Panc1 (cell line): ENCODE measurements at regions not wholly inside any gene's neighbourhood (a gene's known extent, or its start where the extent isn't known, plus 50 kb on each side); places are given as distances from the start of the nearest gene placed in this dataset.

ENCODE experiments used
- ATAC-seq: fragments of 200-7000 bp; cut with Tn5 transposase; 2 replicates; pipeline ENCODE4 v1.9.1; 2020; ENCODE audit warnings: mild to moderate bottlenecking, moderate library complexity
- BruUV-seq: library from RNA; stranded (reverse); fragments of 400-500 nt; replicated peaks from 2 replicates; lab custom pipeline; 2021; lab: Mats Ljungman, UMichigan
- CTCF ChIA-PET: fragments of 300-600 bp; sonication (Branson Sonifier 250); formaldehyde crosslinking; loops from one replicate; lab custom pipeline; 2022; ENCODE audit warnings: antibody characterized with exemption; lab: Charles Lee
- POLR2A ChIA-PET: fragments of 300-600 bp; sonication (Branson Sonifier 250); formaldehyde crosslinking; loops from one replicate; lab custom pipeline; 2022; ENCODE audit warnings: antibody characterized with exemption; lab: Charles Lee
- DNase-seq: peaks from one replicate; pipeline ENCODE4 v3.0.0-alpha.2; 2010; ENCODE audit warnings: low read depth, low spot score
- H3K27ac ChIP-seq: 2 replicates; pipeline ENCODE4 v1.5.1; 2011; ENCODE audit warnings: mild to moderate bottlenecking, low read length, inconsistent platforms
- H3K27me3 ChIP-seq: fragments of 200-500 bp; sonication (Bioruptor generic); 2 replicates; pipeline ENCODE4 v1.6.0; 2014; ENCODE audit warnings: low read length, inconsistent platforms; ENCODE audit not compliant: control insufficient read depth, insufficient read depth
- H3K36me3 ChIP-seq: fragments of 200-500 bp; sonication (Bioruptor generic); 2 replicates; pipeline ENCODE4 v1.5.1; 2014; ENCODE audit warnings: inconsistent platforms, mild to moderate bottlenecking, low read length, moderate library complexity; ENCODE audit not compliant: control insufficient read depth, insufficient read depth
- H3K4me1 ChIP-seq: 2 replicates; pipeline ENCODE4 v1.5.1; 2011; ENCODE audit warnings: inconsistent platforms, mild to moderate bottlenecking, low read length, moderate library complexity; ENCODE audit not compliant: control insufficient read depth, insufficient read depth
- H3K4me3 ChIP-seq, 2 experiments: 2 replicates each; pipeline ENCODE4 v1.5.1; 2011 to 2012; ENCODE audit warnings: low read depth in 2 of 2, low read length in 2 of 2, mild to moderate bottlenecking in 2 of 2, inconsistent platforms in 1 of 2, moderate library complexity in 1 of 2
- H3K9me3 ChIP-seq: fragments of 200-500 bp; sonication (Bioruptor generic); 2 replicates; pipeline ENCODE4 v1.5.1; 2014; ENCODE audit warnings: low read depth, mild to moderate bottlenecking, inconsistent platforms, low read length, moderate library complexity; ENCODE audit not compliant: control insufficient read depth, insufficient read depth
- CTCF ChIP-seq: fragments of 450-650 bp; IDR thresholded peaks from 2 replicates; pipeline ENCODE4 v1.5.1; 2017; ENCODE audit warnings: mild to moderate bottlenecking
- POLR2AphosphoS5 ChIP-seq: IDR thresholded peaks from 2 replicates; pipeline ENCODE4 v1.6.1; 2012; ENCODE audit warnings: mild to moderate bottlenecking, low read depth, low read length, moderate library complexity
- REST ChIP-seq, 2 experiments: IDR thresholded peaks; 2 replicates each; pipeline ENCODE4 v1.6.1; 2011 to 2012; ENCODE audit warnings: low read depth in 2 of 2, control low read depth in 1 of 2, low read length in 1 of 2, mild to moderate bottlenecking in 1 of 2, moderate library complexity in 1 of 2; ENCODE audit not compliant: insufficient read depth in 1 of 2
- SIN3A ChIP-seq: IDR thresholded peaks from 2 replicates; pipeline ENCODE4 v1.6.1; 2012; ENCODE audit warnings: low read depth, mild to moderate bottlenecking, low read length, moderate library complexity, borderline replicate concordance; ENCODE audit not compliant: insufficient read depth
- TCF7L2 ChIP-seq: IDR thresholded peaks from 2 replicates; pipeline ENCODE4 v1.6.1; 2011; ENCODE audit warnings: mild to moderate bottlenecking, low read depth, low read length, inconsistent platforms
- in situ Hi-C: cut with HindIII; loops from 2 replicates; pipeline ENCODE4 v1.10.0; 2016; ENCODE audit warnings: low sequenced_read_pairs, low pct_unique_long_range_greater_than_20kb
- intact Hi-C: fragments of 100-400 bp; cut with micrococcal nuclease; formaldehyde crosslinking; loops from one replicate; pipeline ENCODE4 v1.10.0; 2022; ENCODE audit not compliant: unreplicated experiment

GRCh38 chr10:64956441-64956840, 1435.2 kb downstream of the REEP3 start:
- Histone ChIP-seq H3K4me3 (no peak overlapping the region), H3K27ac (no peak overlapping the region), H3K9me3 (0 out of 2 replicates have a peak, but pooled peaks cover 3% of the 10 kb centered on the region), H3K27me3 (no peaks in the 10 kb centered on the region), H3K36me3 (no peaks in the 10 kb centered on the region), H3K4me1 (no peaks in the 10 kb centered on the region)
- intact Hi-C loops = no loop called here
- ATAC-seq = no peak
- BruUV-seq = no TSS peak
- ChIA-PET POLR2A (no interaction called here), CTCF (no interaction called here)
- TF ChIP-seq TCF7L2 (no peak), REST (IDR thresholded peaks at IDR 0.05; ENCODE audit: insufficient read depth in 1 of 2, low read depth in 2 of 2, low read length in 1 of 2) (no peak), POLR2AphosphoS5 (no peak), CTCF (no peak), SIN3A (no peak)
- in situ Hi-C loops = no loop called here
- no peak for DNase-seq

GRCh38 chr10:64959116-64959515, 1437.9 kb downstream of the REEP3 start:
- DNase-seq (no peak), ATAC-seq (no peak)
- CTCF ChIA-PET = no interaction called here
- Histone ChIP-seq H3K4me1 (no peaks in the 10 kb centered on the region), H3K27ac (no peak overlapping the region), H3K9me3 (0 out of 2 replicates have a peak, but pooled peaks cover 3% of the 10 kb centered on the region), H3K27me3 (no peaks in the 10 kb centered on the region), H3K36me3 (no peaks in the 10 kb centered on the region), H3K4me3 (no peak overlapping the region)
- intact Hi-C loops (no loop called here), in situ Hi-C loops (no loop called here)
- no TSS peak for BruUV-seq
- TF ChIP-seq TCF7L2 = no peak
- POLR2A ChIA-PET = no interaction called here

GRCh38 chr10:64959883-64960282, 1438.7 kb downstream of the REEP3 start:
- DNase-seq (no peak), ATAC-seq (no peak)
- in situ Hi-C loops (no loop called here), intact Hi-C loops (no loop called here)
- H3K27ac ChIP-seq = no peak overlapping the region
- POLR2A ChIA-PET = no interaction called here
- TF ChIP-seq POLR2AphosphoS5 (no peak), SIN3A (no peak), REST (IDR thresholded peaks at IDR 0.05; ENCODE audit: insufficient read depth in 1 of 2, low read depth in 2 of 2, low read length in 1 of 2) (no peak), CTCF (no peak), TCF7L2 (no peak)
- H3K9me3 ChIP-seq = 0 out of 2 replicates have a peak, but pooled peaks cover 3% of the 10 kb centered on the region
- H3K4me3 ChIP-seq = no peak overlapping the region
- H3K4me1 ChIP-seq = no peaks in the 10 kb centered on the region
- no TSS peak for BruUV-seq
- H3K27me3 ChIP-seq = no peaks in the 10 kb centered on the region
- H3K36me3 ChIP-seq = no peaks in the 10 kb centered on the region
- CTCF ChIA-PET = no interaction called here
